HFF-Myc (cell line): ENCODE measurements at regions not wholly inside any gene's neighbourhood (a gene's known extent, or its start where the extent isn't known, plus 50 kb on each side); places are given as distances from the start of the nearest gene placed in this dataset.
"Not testable (repeated sequence)": the region's sequence is repeated elsewhere in the genome, so short reads cannot be mapped to it uniquely, and the experiment has no call there.

Source experiments
- DNase-seq: peaks from one replicate; pipeline ENCODE4 v3.0.0-alpha.2; 2011; ENCODE audit warnings: low read depth; ENCODE audit errors: extremely low read depth
- H3K4me3 ChIP-seq: replicated peaks from 2 replicates; pipeline ENCODE4 v1.5.1; 2011; ENCODE audit warnings: low read depth, mild to moderate bottlenecking, control low read depth, low read length
- CTCF ChIP-seq: IDR thresholded peaks from 2 replicates; pipeline ENCODE4 v1.5.1; 2012; ENCODE audit warnings: mild to moderate bottlenecking, low read depth, low read length, control low read depth; ENCODE audit errors: missing control alignments

DNA sequence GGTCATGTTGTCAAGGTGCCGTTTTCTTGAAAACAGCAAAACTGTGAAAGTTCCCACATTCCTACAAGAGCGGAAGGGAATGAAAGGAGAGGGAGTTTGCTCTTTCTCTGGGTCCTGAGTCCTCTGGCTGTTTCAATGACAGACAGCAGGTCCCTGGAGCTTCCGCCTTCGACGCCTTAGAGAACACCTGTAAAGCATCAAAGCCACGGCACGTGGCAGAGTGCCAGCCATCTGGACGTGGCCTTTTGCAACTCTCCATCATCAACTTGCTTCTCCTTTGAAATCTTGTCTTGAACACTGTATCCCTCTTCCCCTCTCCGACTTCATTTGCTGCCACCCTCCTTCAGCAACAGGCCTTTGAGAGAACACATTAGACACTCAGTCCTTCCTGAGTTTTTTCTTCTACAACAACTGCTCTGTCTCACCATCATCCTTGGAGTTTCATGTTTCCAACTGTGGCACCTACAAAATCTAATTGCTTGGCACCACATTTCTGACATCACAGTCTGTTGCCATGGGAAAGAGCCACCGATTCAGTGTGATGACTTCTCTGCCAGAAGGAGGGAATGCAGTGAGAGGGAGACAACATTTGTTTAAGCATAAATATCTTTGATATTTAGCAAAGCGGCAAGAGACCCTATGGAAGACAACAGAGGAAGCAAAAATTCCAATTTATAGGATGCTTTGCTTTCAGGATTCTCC is 204.9 kb upstream of the PTER start:
- TF ChIP-seq CTCF = no peak
- no peak for DNase-seq
- H3K4me3 ChIP-seq = no peak overlapping the region

DNA sequence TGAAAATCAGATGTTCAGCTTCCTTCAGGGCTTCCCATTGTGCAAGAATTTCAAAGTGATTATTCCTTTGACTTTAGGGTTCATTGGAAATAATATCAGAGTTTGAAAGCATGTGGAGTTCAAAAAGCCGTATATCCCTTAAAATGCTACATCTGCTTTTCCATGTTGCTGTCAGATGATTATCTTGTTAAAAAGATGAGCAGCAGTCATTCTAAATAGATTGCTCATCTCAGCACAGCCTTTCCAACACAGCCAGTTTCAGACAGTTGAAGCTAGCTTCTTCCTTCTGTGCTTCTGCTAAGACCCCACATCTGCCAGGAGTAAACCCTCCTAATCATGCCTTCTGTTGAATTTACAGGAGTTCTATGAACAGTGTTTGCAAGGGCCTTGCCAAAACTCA is 204.4 kb upstream of the PTER start:
- no peak for TF ChIP-seq CTCF
- H3K4me3 ChIP-seq = no peak overlapping the region
- no peak for DNase-seq

DNA sequence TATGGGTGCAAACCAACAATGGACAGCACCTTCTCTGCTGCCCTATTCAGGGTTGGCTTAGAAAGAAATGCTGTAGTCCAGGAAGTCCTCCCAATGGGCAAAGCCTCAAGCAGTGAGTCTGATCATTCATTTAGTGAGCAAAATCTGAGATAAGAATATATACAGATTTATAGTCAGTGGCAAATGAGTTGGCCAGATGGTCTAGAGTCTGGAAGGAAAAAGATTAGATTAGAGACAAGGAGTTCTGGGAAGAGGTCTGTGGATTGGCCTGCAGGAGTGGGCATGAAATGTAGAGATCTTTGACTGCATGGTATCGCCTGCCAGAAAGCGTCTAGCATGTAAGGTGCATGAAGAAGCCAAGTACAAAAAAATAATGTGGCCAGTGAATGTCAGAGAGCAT is 201.9 kb upstream of the PTER start:
- no peak overlapping the region for H3K4me3 ChIP-seq
- no peak for DNase-seq
- no peak for TF ChIP-seq CTCF

DNA sequence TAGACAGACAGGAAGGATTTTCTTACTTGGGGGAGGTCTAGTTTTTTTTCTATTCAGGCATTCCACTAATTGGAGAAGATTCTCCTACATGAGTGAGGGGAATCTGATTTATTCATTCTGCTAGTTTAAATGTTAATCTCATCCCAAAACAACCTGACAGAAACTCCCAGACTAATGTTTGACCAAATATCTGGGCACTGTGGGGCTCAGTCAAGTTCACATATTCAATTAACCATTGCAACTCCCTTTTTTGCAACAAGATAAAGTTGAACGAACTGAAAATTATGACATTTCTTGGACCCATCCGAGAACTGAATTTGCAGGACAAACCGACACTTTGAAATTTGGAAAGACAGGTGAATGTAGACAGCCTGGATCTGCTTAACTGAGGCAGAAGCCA is 194.4 kb upstream of the PTER start:
- TF ChIP-seq CTCF = no peak
- no peak for DNase-seq
- H3K4me3 ChIP-seq = no peak overlapping the region

DNA sequence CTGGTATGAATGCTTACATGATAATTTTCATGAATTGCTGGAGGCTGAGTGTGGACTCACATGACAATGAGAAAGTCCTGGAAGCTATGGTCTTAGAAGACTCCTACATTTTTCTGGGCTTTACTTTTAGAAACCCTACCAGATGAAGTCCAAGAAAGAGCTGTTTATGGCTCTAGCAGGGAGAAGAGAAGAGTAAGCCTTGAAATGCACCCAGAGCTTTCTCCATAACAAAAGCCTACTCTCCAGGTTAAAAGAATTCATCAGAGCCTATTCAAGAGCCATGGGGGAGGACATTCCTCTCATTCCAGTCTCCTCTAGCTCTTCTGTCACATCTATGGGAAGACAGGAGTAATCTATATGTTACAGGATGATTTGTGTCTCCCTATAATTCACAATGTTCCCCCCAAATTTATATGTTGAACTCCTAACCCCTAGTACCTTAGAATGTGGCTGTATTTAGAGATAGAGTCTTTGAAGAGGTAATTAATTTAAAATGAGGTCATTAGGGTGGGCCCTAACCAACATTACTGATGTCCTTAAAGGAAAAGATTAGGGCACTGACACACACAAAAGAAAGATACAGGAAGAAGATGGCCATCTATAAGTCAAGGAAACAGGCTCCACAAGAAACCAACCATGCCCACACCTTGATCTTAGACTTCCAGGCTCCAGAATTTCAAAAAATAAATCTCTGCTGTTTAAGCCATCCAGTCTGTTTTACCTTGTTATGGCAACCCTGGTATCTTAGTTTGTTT is 193.8 kb upstream of the PTER start:
- no peak for DNase-seq
- TF ChIP-seq CTCF = no peak

DNA sequence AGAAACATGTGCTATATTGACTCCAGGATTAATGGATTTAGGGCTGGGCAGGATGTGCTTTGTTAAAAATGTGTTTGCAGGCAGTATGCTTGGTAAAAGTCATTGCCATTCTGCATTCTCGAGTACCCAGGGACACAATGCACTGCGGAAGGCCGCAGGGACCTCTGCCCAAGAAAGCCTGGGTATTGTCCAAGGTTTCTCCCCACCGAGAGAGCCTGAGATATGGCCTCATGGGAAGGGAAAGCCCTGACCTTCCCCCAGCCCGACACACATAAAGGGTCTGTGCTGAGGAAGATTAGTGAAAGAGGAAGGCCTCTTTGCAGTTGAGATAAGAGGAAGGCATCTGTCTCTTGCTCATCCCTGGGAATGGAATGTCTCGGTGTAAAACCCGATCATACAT is 186.7 kb upstream of the PTER start:
- H3K4me3 ChIP-seq, DNase-seq: not testable (repeated sequence)

More for the DNA sequence above, 193.8 kb upstream of the PTER start:
- no peak overlapping the region for H3K4me3 ChIP-seq

DNA sequence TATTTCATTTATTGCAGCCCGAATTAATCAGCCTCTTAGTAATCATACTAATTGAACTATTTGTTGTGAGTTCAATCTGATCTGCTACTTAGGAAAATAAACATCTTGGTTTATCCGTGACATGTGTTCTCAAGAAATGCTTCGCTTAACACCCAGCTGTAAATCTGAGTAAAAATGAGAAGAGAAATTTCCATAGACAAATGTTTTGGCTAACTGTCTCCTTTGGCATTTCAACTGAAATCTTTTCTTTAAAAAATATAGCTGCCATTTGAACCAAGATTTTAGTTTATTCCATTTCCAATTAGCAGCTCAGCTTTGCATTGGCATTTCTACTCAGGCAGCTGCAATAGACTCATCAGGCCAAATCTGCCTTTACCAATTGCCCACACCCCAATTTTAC is 180.5 kb upstream of the PTER start:
- TF ChIP-seq CTCF = no peak
- no peak overlapping the region for H3K4me3 ChIP-seq
- DNase-seq = no peak
